ENCODE measurements at regions not wholly inside any gene's neighbourhood (a gene's known extent, or its start where the extent isn't known, plus 50 kb on each side); places are given as distances from the start of the nearest gene placed in this dataset.
A peak's percentile ranks its signal among the peaks of the same experiment; 100 is the strongest.

GRCh38 chr5:136656811-136657210, 291.5 kb upstream of the TRPC7 start:
- TF ChIP-seq SMC3 (conservative IDR thresholded peaks at IDR 0.05; ENCODE audit: poor library complexity) (no peak), REST (IDR thresholded peaks at IDR 0.05; ENCODE audit: borderline replicate concordance) (no peak), RAD21 (conservative IDR thresholded peaks at IDR 0.05) (no peak), CTCF (IDR thresholded peaks at IDR 0.05; ENCODE audit: poor library complexity, severe bottlenecking) (no peak), POLR2AphosphoS5 (IDR thresholded peaks at IDR 0.05) (no peak), EP300 (conservative IDR thresholded peaks at IDR 0.05; ENCODE audit: poor library complexity, severe bottlenecking) (no peak), MXI1 (conservative IDR thresholded peaks at IDR 0.05; ENCODE audit: poor library complexity, severe bottlenecking) (no peak), TAF1 (IDR thresholded peaks at IDR 0.05; ENCODE audit: low read depth) (no peak), EZH2 (IDR thresholded peaks at IDR 0.05; ENCODE audit: borderline replicate concordance, insufficient read depth, low read length, poor library complexity, severe bottlenecking) (no peak)
- H3K27me3 ChIP-seq (ENCODE audit: insufficient read depth, low read depth, low read length) = no peaks in the 10 kb centered on the region
- no peaks in the 10 kb centered on the region for H3K9me2 ChIP-seq (ENCODE audit: insufficient read depth, low read length)
- no peak overlapping the region for H3K9ac ChIP-seq (ENCODE audit: low read length)
- H3K36me3 ChIP-seq (ENCODE audit: insufficient read depth, low read length) = no peaks in the 10 kb centered on the region
- no peaks in the 10 kb centered on the region for H3K79me2 ChIP-seq (replicated peaks; ENCODE audit: insufficient read depth, low read length)
- no peaks in the 10 kb centered on the region for H3K9me3 ChIP-seq (ENCODE audit: low read length)
- H3K4me3 ChIP-seq (ENCODE audit: low read length) = no peak overlapping the region
- no peak overlapping the region for H2AFZ ChIP-seq (ENCODE audit: low read depth, low read length)
- H4K20me1 ChIP-seq (ENCODE audit: insufficient read depth) = no peaks in the 10 kb centered on the region
- no peak overlapping the region for H3K27ac ChIP-seq (ENCODE audit: low read length)
- no peaks in the 10 kb centered on the region for H3F3A ChIP-seq (ENCODE audit: insufficient read depth, low read length, poor library complexity, severe bottlenecking)
- no peak overlapping the region for H3K4me2 ChIP-seq (ENCODE audit: low read length)

- Histone ChIP-seq H3K27me3 (ENCODE audit: insufficient read depth, low read depth, low read length) (no peaks in the 10 kb centered on the region), H4K20me1 (ENCODE audit: insufficient read depth) (no peaks in the 10 kb centered on the region), H3K9ac (ENCODE audit: low read length) (no peak overlapping the region), H3K9me3 (ENCODE audit: low read length) (no peaks in the 10 kb centered on the region), H3K27ac (ENCODE audit: low read length) (no peak overlapping the region), H2AFZ (ENCODE audit: low read depth, low read length) (no peak overlapping the region), H3K36me3 (ENCODE audit: insufficient read depth, low read length) (no peaks in the 10 kb centered on the region), H3K4me2 (ENCODE audit: low read length) (no peak overlapping the region), H3K9me2 (ENCODE audit: insufficient read depth, low read length) (no peaks in the 10 kb centered on the region), H3K79me2 (replicated peaks; ENCODE audit: insufficient read depth, low read length) (no peaks in the 10 kb centered on the region), H3F3A (ENCODE audit: insufficient read depth, low read length, poor library complexity, severe bottlenecking) (no peaks in the 10 kb centered on the region), H3K4me3 (ENCODE audit: low read length) (no peak overlapping the region)
- TF ChIP-seq TAF1 (IDR thresholded peaks at IDR 0.05; ENCODE audit: low read depth) (no peak), SMC3 (conservative IDR thresholded peaks at IDR 0.05; ENCODE audit: poor library complexity) (no peak)
These were observed 290.1 kb upstream of the TRPC7 start for GRCh38 chr5:136655468-136655867.

GRCh38 chr5:136646915-136647314, 281.6 kb upstream of the TRPC7 start:
- no peaks in the 10 kb centered on the region for H4K20me1 ChIP-seq (ENCODE audit: insufficient read depth)
- no peaks in the 10 kb centered on the region for H3K9me3 ChIP-seq (ENCODE audit: low read length)
- no peak overlapping the region for H3K27ac ChIP-seq (ENCODE audit: low read length)
- no peak overlapping the region for H3K4me3 ChIP-seq (ENCODE audit: low read length)
- H3K9me2 ChIP-seq (ENCODE audit: insufficient read depth, low read length) = no peaks in the 10 kb centered on the region
- H3K79me2 ChIP-seq (replicated peaks; ENCODE audit: insufficient read depth, low read length) = no peaks in the 10 kb centered on the region
- H3K9ac ChIP-seq (ENCODE audit: low read length) = no peak overlapping the region
- TF ChIP-seq POLR2AphosphoS5 (IDR thresholded peaks at IDR 0.05) = no peak
- TF ChIP-seq EZH2 (IDR thresholded peaks at IDR 0.05; ENCODE audit: borderline replicate concordance, insufficient read depth, low read length, poor library complexity, severe bottlenecking) = no peak
- no peak for TF ChIP-seq RAD21 (conservative IDR thresholded peaks at IDR 0.05)
- TF ChIP-seq EP300 (conservative IDR thresholded peaks at IDR 0.05; ENCODE audit: poor library complexity, severe bottlenecking) = peak; percentile 13
- TF ChIP-seq SMC3 (conservative IDR thresholded peaks at IDR 0.05; ENCODE audit: poor library complexity) = no peak
- peak; percentile 97 for TF ChIP-seq REST (IDR thresholded peaks at IDR 0.05; ENCODE audit: borderline replicate concordance)
- no peak for TF ChIP-seq CTCF (IDR thresholded peaks at IDR 0.05; ENCODE audit: poor library complexity, severe bottlenecking)
- no peak for TF ChIP-seq MXI1 (conservative IDR thresholded peaks at IDR 0.05; ENCODE audit: poor library complexity, severe bottlenecking)
- no peak for TF ChIP-seq TAF1 (IDR thresholded peaks at IDR 0.05; ENCODE audit: low read depth)
- H3K36me3 ChIP-seq (ENCODE audit: insufficient read depth, low read length) = no peaks in the 10 kb centered on the region
- no peak overlapping the region for H3K4me2 ChIP-seq (ENCODE audit: low read length)
- no peaks in the 10 kb centered on the region for H3F3A ChIP-seq (ENCODE audit: insufficient read depth, low read length, poor library complexity, severe bottlenecking)
- H2AFZ ChIP-seq (ENCODE audit: low read depth, low read length) = no peak overlapping the region
- H3K27me3 ChIP-seq (ENCODE audit: insufficient read depth, low read depth, low read length) = no peaks in the 10 kb centered on the region

Measured in neural cell (in vitro differentiated cells).